Activated naive CD8-positive, alpha-beta T cell (primary cell): ENCODE measurements at regions not wholly inside any gene's neighbourhood (a gene's known extent, or its start where the extent isn't known, plus 50 kb on each side); places are given as distances from the start of the nearest gene placed in this dataset.

Source experiments
- H3K27ac Mint-ChIP-seq: one replicate; pipeline ENCODE4 v1.8.0; 2021; ENCODE audit warnings: mixed read lengths
- H3K27me3 Mint-ChIP-seq: one replicate; pipeline ENCODE4 v1.8.0; 2021; ENCODE audit warnings: mixed read lengths
- H3K36me3 Mint-ChIP-seq: one replicate; pipeline ENCODE4 v1.8.0; 2021; ENCODE audit warnings: mixed read lengths
- H3K4me1 Mint-ChIP-seq: one replicate; pipeline ENCODE4 v1.8.0; 2021; ENCODE audit warnings: low read depth, mixed read lengths
- H3K4me3 Mint-ChIP-seq: one replicate; pipeline ENCODE4 v1.8.0; 2021; ENCODE audit warnings: mild to moderate bottlenecking, mixed read lengths
- H3K9me3 Mint-ChIP-seq: one replicate; pipeline ENCODE4 v1.8.0; 2021; ENCODE audit warnings: low read depth, mixed read lengths

GRCh38 chr2:60064687-60065389 is 488.6 kb downstream of the BCL11A start:
- H3K27ac Mint-ChIP-seq: no peak overlapping the region
- no peaks in the 10 kb centered on the region for H3K27me3 Mint-ChIP-seq
- no peaks in the 10 kb centered on the region for H3K4me1 Mint-ChIP-seq
- no peak overlapping the region for H3K4me3 Mint-ChIP-seq
- H3K9me3 Mint-ChIP-seq: no peaks in the 10 kb centered on the region
- no peaks in the 10 kb centered on the region for H3K36me3 Mint-ChIP-seq

GRCh38 chr2:60058781-60059180 is 494.7 kb downstream of the BCL11A start:
- no peak overlapping the region for H3K27ac Mint-ChIP-seq
- H3K27me3 Mint-ChIP-seq: no peaks in the 10 kb centered on the region
- H3K36me3 Mint-ChIP-seq: no peaks in the 10 kb centered on the region
- no peak overlapping the region for H3K4me3 Mint-ChIP-seq
- no peaks in the 10 kb centered on the region for H3K4me1 Mint-ChIP-seq
- H3K9me3 Mint-ChIP-seq: no peaks in the 10 kb centered on the region

GRCh38 chr2:60054571-60055340 is 498.7 kb downstream of the BCL11A start:
- Mint-ChIP-seq H3K9me3 (no peaks in the 10 kb centered on the region), H3K4me1 (no peaks in the 10 kb centered on the region), H3K27ac (no peak overlapping the region), H3K36me3 (no peaks in the 10 kb centered on the region), H3K27me3 (no peaks in the 10 kb centered on the region), H3K4me3 (no peak overlapping the region)

GRCh38 chr2:60053791-60054190 is 499.7 kb downstream of the BCL11A start:
- no peaks in the 10 kb centered on the region for H3K9me3 Mint-ChIP-seq
- H3K36me3 Mint-ChIP-seq: no peaks in the 10 kb centered on the region
- no peaks in the 10 kb centered on the region for H3K27me3 Mint-ChIP-seq
- no peak overlapping the region for H3K27ac Mint-ChIP-seq
- H3K4me3 Mint-ChIP-seq: no peak overlapping the region
- no peaks in the 10 kb centered on the region for H3K4me1 Mint-ChIP-seq

GRCh38 chr2:60052601-60053000 is 500.9 kb downstream of the BCL11A start:
- H3K27me3 Mint-ChIP-seq: no peaks in the 10 kb centered on the region
- H3K9me3 Mint-ChIP-seq: no peaks in the 10 kb centered on the region
- H3K36me3 Mint-ChIP-seq: no peaks in the 10 kb centered on the region
- no peak overlapping the region for H3K27ac Mint-ChIP-seq
- H3K4me3 Mint-ChIP-seq: no peak overlapping the region
- H3K4me1 Mint-ChIP-seq: no peaks in the 10 kb centered on the region

GRCh38 chr2:60051991-60052390 is 501.5 kb downstream of the BCL11A start:
- Mint-ChIP-seq H3K4me1 (no peaks in the 10 kb centered on the region), H3K27me3 (no peaks in the 10 kb centered on the region), H3K9me3 (no peaks in the 10 kb centered on the region), H3K36me3 (no peaks in the 10 kb centered on the region), H3K4me3 (no peak overlapping the region), H3K27ac (no peak overlapping the region)

- no peak overlapping the region for H3K27ac Mint-ChIP-seq
- H3K36me3 Mint-ChIP-seq: no peaks in the 10 kb centered on the region
- H3K4me3 Mint-ChIP-seq: no peak overlapping the region
- no peaks in the 10 kb centered on the region for H3K4me1 Mint-ChIP-seq
- H3K9me3 Mint-ChIP-seq: no peaks in the 10 kb centered on the region
- no peaks in the 10 kb centered on the region for H3K27me3 Mint-ChIP-seq
Observed at GRCh38 chr2:60047944-60048525, 505.4 kb downstream of the BCL11A start.

GRCh38 chr2:60047347-60047746 is 506.1 kb downstream of the BCL11A start:
- Mint-ChIP-seq H3K27me3 (no peaks in the 10 kb centered on the region), H3K27ac (no peak overlapping the region), H3K36me3 (no peaks in the 10 kb centered on the region)

GRCh38 chr2:60046529-60046928 is 506.9 kb downstream of the BCL11A start:
- Mint-ChIP-seq H3K27ac (no peak overlapping the region), H3K27me3 (no peaks in the 10 kb centered on the region), H3K9me3 (no peaks in the 10 kb centered on the region), H3K4me3 (no peak overlapping the region), H3K36me3 (no peaks in the 10 kb centered on the region), H3K4me1 (no peaks in the 10 kb centered on the region)

More at GRCh38 chr2:60047347-60047746, 506.1 kb downstream of the BCL11A start:
- Mint-ChIP-seq H3K4me3 (no peak overlapping the region), H3K4me1 (no peaks in the 10 kb centered on the region), H3K9me3 (no peaks in the 10 kb centered on the region)

- Mint-ChIP-seq H3K27me3 (no peaks in the 10 kb centered on the region), H3K4me3 (no peak overlapping the region), H3K36me3 (no peaks in the 10 kb centered on the region), H3K27ac (no peak overlapping the region), H3K4me1 (no peaks in the 10 kb centered on the region), H3K9me3 (no peaks in the 10 kb centered on the region)
Observed at GRCh38 chr2:60045456-60045855, 508.0 kb downstream of the BCL11A start.

GRCh38 chr2:60044484-60044883 is 509.0 kb downstream of the BCL11A start:
- Mint-ChIP-seq H3K27ac (no peak overlapping the region), H3K4me3 (no peak overlapping the region), H3K36me3 (no peaks in the 10 kb centered on the region), H3K9me3 (no peaks in the 10 kb centered on the region), H3K27me3 (no peaks in the 10 kb centered on the region), H3K4me1 (no peaks in the 10 kb centered on the region)

GRCh38 chr2:60042023-60042422 is 511.4 kb downstream of the BCL11A start:
- H3K36me3 Mint-ChIP-seq: no peaks in the 10 kb centered on the region
- H3K9me3 Mint-ChIP-seq: no peaks in the 10 kb centered on the region
- no peaks in the 10 kb centered on the region for H3K27me3 Mint-ChIP-seq
- no peaks in the 10 kb centered on the region for H3K4me1 Mint-ChIP-seq
- no peak overlapping the region for H3K27ac Mint-ChIP-seq
- no peak overlapping the region for H3K4me3 Mint-ChIP-seq

- H3K36me3 Mint-ChIP-seq: peaks cover 11% of the 10 kb centered on the region
- H3K27ac Mint-ChIP-seq: no peak overlapping the region
- H3K9me3 Mint-ChIP-seq: peaks cover 18% of the 10 kb centered on the region
- peaks cover 12% of the 10 kb centered on the region for H3K4me1 Mint-ChIP-seq
- no peaks in the 10 kb centered on the region for H3K27me3 Mint-ChIP-seq
- no peak overlapping the region for H3K4me3 Mint-ChIP-seq
Observed at GRCh38 chr2:60033325-60033724, 520.1 kb downstream of the BCL11A start.

- Mint-ChIP-seq H3K4me3 (no peak overlapping the region), H3K27ac (no peak overlapping the region), H3K9me3 (peaks cover 18% of the 10 kb centered on the region), H3K4me1 (peaks cover 15% of the 10 kb centered on the region), H3K27me3 (no peaks in the 10 kb centered on the region), H3K36me3 (peaks cover 8% of the 10 kb centered on the region)
Observed at GRCh38 chr2:60029566-60029883, 523.9 kb downstream of the BCL11A start.

GRCh38 chr2:60028849-60029565 is 524.4 kb downstream of the BCL11A start:
- H3K4me3 Mint-ChIP-seq: no peak overlapping the region

More at GRCh38 chr2:60028849-60029565, 524.4 kb downstream of the BCL11A start:
- H3K9me3 Mint-ChIP-seq: peaks cover 18% of the 10 kb centered on the region
- H3K27ac Mint-ChIP-seq: no peak overlapping the region
- no peaks in the 10 kb centered on the region for H3K27me3 Mint-ChIP-seq
- H3K4me1 Mint-ChIP-seq: peaks cover 20% of the 10 kb centered on the region
- H3K36me3 Mint-ChIP-seq: peaks cover 8% of the 10 kb centered on the region
